ENCODE measurements at regions not wholly inside any gene's neighbourhood (a gene's known extent, or its start where the extent isn't known, plus 50 kb on each side); places are given as distances from the start of the nearest gene placed in this dataset.

DNA sequence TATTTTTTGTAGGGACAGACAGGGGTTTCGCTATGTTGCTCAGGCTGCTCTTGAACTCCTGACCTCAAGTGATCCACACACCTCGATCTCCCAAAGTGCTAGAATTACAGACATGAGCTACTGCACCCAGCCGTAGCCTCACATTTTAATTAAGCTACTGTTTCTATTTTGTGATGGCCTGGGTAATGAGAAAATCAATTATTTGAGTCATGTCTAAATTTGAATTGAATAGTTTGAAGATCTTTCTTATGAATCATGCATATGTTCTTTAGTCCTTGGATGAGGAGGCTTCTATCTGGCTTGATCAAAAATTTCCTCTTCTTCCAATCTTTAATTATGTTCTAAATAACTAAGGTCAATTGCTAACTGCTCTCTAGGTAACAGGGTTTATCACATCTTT, 175.0 kb downstream of the REEP3 start:
- POLR2A ChIA-PET = no interaction called here
- no peaks in the 10 kb centered on the region for H3K27me3 Mint-ChIP-seq
- H3K27ac ChIP-seq (ENCODE audit: low read length in 2 of 2) = no peak overlapping the region
- H3K4me1 Mint-ChIP-seq = peaks cover 30% of the 10 kb centered on the region
- no peak overlapping the region for H2AFZ ChIP-seq (ENCODE audit: insufficient read depth, low read depth, low read length, poor library complexity, severe bottlenecking)
- no peaks in the 10 kb centered on the region for H3K36me3 ChIP-seq (replicated peaks in 1 of 2; ENCODE audit: control extremely low read depth in 1 of 2, control insufficient read depth in 1 of 2, extremely low read depth in 1 of 2, insufficient read depth in 2 of 2, low read length in 1 of 2)
- 100% methylated on average over 1 of the region's 3 CpGs for WGBS (ENCODE audit: insufficient coverage)
- H4K20me1 ChIP-seq (ENCODE audit: control insufficient read depth, insufficient read depth, low read length, poor library complexity, severe bottlenecking) = no peaks in the 10 kb centered on the region
- peaks cover 0 to 4% (median 0%) of the 10 kb centered on the region in 3 donors for H3K9me3 ChIP-seq (ENCODE audit: control extremely low read depth in 1 of 3, control insufficient read depth in 2 of 3, insufficient read depth in 1 of 3, low read length in 2 of 3)
- no peaks in the 10 kb centered on the region for H3K79me2 ChIP-seq (ENCODE audit: control insufficient read depth, insufficient read depth, low read length)
- peaks cover 17 to 23% of the 10 kb centered on the region in 2 donors for H3K4me1 ChIP-seq (ENCODE audit: control insufficient read depth in 2 of 2, insufficient read depth in 2 of 2, low read length in 2 of 2)
- TF ChIP-seq EZH2 (IDR thresholded peaks at IDR 0.05; ENCODE audit: borderline replicate concordance, insufficient read depth, low read depth, low read length, poor library complexity, severe bottlenecking) = no peak
- TF ChIP-seq, protein P1, sequence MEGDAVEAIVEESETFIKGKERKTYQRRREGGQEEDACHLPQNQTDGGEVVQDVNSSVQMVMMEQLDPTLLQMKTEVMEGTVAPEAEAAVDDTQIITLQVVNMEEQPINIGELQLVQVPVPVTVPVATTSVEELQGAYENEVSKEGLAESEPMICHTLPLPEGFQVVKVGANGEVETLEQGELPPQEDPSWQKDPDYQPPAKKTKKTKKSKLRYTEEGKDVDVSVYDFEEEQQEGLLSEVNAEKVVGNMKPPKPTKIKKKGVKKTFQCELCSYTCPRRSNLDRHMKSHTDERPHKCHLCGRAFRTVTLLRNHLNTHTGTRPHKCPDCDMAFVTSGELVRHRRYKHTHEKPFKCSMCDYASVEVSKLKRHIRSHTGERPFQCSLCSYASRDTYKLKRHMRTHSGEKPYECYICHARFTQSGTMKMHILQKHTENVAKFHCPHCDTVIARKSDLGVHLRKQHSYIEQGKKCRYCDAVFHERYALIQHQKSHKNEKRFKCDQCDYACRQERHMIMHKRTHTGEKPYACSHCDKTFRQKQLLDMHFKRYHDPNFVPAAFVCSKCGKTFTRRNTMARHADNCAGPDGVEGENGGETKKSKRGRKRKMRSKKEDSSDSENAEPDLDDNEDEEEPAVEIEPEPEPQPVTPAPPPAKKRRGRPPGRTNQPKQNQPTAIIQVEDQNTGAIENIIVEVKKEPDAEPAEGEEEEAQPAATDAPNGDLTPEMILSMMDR (IDR thresholded peaks at IDR 0.05) = no peak
- intact Hi-C loops (cut with micrococcal nuclease) = loop anchor here (10.0 kb wide), 1 partner anchor 61 kb away; no protein-coding TSS in a partner anchor
- no peak overlapping the region for H3K4me3 ChIP-seq (ENCODE audit: control extremely low read depth in 1 of 5, extremely low read depth in 1 of 5, insufficient read depth in 1 of 5, low read depth in 2 of 5, low read length in 4 of 5)
- ATAC-seq (ENCODE audit: low read depth) (no peak), DNase-seq (no peak)
- H3K4me3 Mint-ChIP-seq = no peak overlapping the region
- no peaks in the 10 kb centered on the region for H3K9me3 Mint-ChIP-seq (ENCODE audit: insufficient read depth)
- no peak overlapping the region for H3K27ac Mint-ChIP-seq
- H3K27me3 ChIP-seq (replicated peaks in 1 of 4; ENCODE audit: control extremely low read depth in 1 of 4, control insufficient read depth in 3 of 4, insufficient read depth in 4 of 4, low read length in 3 of 4) = no peaks in the 10 kb centered on the region
- H3K4me2 ChIP-seq (replicated peaks; ENCODE audit: low read depth, low read length, poor library complexity, severe bottlenecking) = no peak overlapping the region
- H3K9ac ChIP-seq (ENCODE audit: low read length) = no peak overlapping the region
- CTCF ChIA-PET = interaction anchor here (5.1 kb wide), 1 partner anchor 23 kb away, joined by 23 read pairs; no protein-coding TSS in a partner anchor

DNA sequence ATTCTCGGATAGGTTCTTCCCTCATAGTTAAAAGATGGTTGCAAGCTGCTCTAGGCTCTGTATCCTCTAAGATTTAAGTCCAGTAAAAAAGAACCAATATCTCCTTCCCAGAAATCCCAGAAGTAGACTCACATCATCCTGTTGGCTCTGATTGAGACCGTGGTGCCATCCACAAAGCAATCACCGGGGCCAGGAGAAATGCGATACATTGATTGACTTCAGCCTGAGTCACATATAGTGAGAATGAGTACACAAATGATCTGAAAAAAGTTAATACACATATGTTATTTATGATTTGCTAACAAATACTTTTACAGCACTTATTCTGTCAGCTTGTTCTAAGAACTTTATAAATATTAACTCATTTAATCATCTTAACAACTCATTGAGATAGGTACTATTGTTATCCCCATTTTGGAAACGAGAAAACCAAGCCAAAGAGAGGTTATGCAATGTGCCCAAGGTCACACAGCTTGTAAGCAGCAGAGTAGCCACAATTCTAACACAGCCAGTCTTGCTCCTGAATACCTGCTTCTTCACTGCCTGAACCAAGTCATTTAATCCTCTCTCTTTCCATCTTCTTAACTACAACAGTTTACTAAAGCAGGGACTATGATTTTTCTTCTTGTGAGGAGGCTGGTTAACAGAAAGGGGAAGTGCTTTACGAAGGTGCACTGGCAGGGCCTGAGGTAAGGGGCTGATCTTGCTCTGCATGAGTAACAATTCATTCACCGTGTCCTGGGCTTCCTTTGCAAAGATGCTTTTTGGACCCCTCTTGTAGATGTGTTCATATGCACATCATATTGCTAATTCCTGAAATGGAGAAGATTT, 177.0 kb downstream of the REEP3 start:
- no peak for TF ChIP-seq EZH2 (IDR thresholded peaks at IDR 0.05; ENCODE audit: borderline replicate concordance, insufficient read depth, low read depth, low read length, poor library complexity, severe bottlenecking)
- Mint-ChIP-seq H3K27me3 (no peaks in the 10 kb centered on the region), H3K27ac (no peak overlapping the region), H3K4me1 (peaks cover 29% of the 10 kb centered on the region), H3K9me3 (ENCODE audit: insufficient read depth) (no peaks in the 10 kb centered on the region), H3K4me3 (peak overlapping the region; percentile 26)
- Histone ChIP-seq H3K36me3 (replicated peaks in 1 of 2; ENCODE audit: control extremely low read depth in 1 of 2, control insufficient read depth in 1 of 2, extremely low read depth in 1 of 2, insufficient read depth in 2 of 2, low read length in 1 of 2) (no peaks in the 10 kb centered on the region), H3K4me3 (ENCODE audit: control extremely low read depth in 1 of 5, extremely low read depth in 1 of 5, insufficient read depth in 1 of 5, low read depth in 2 of 5, low read length in 4 of 5) (no peak overlapping the region), H2AFZ (ENCODE audit: insufficient read depth, low read depth, low read length, poor library complexity, severe bottlenecking) (no peak overlapping the region), H3K4me1 (ENCODE audit: control insufficient read depth in 2 of 2, insufficient read depth in 2 of 2, low read length in 2 of 2) (peaks cover 21 to 26% of the 10 kb centered on the region in 2 donors), H3K27ac (ENCODE audit: low read length in 2 of 2) (no peak overlapping the region), H3K27me3 (replicated peaks in 1 of 4; ENCODE audit: control extremely low read depth in 1 of 4, control insufficient read depth in 3 of 4, insufficient read depth in 4 of 4, low read length in 3 of 4) (no peaks in the 10 kb centered on the region), H3K4me2 (replicated peaks; ENCODE audit: low read depth, low read length, poor library complexity, severe bottlenecking) (peak overlapping the region; percentile 6), H3K9ac (ENCODE audit: low read length) (no peak overlapping the region), H3K79me2 (ENCODE audit: control insufficient read depth, insufficient read depth, low read length) (no peaks in the 10 kb centered on the region), H3K9me3 (ENCODE audit: control extremely low read depth in 1 of 3, control insufficient read depth in 2 of 3, insufficient read depth in 1 of 3, low read length in 2 of 3) (peaks cover 0 to 4% (median 0%) of the 10 kb centered on the region in 3 donors), H4K20me1 (ENCODE audit: control insufficient read depth, insufficient read depth, low read length, poor library complexity, severe bottlenecking) (no peaks in the 10 kb centered on the region)
- intact Hi-C loops (cut with micrococcal nuclease) = loop anchor here (10.0 kb wide), 1 partner anchor 63 kb away; no protein-coding TSS in a partner anchor
- CTCF ChIA-PET = interaction anchor here (1.0 to 5.1 kb wide), 3 partner anchors 21 to 532 kb away, joined by 3 to 23 read pairs (median 10); no protein-coding TSS in a partner anchor
- DNase-seq = peak; percentile 66
- peak; percentile 85 for ATAC-seq (ENCODE audit: low read depth)
- POLR2A ChIA-PET = no interaction called here
- WGBS (ENCODE audit: insufficient coverage) = 100% methylated on average over 2 of the region's 7 CpGs

Data from B cell (primary cell).